ENCODE measurements at regions not wholly inside any gene's neighbourhood (a gene's known extent, or its start where the extent isn't known, plus 50 kb on each side); places are given as distances from the start of the nearest gene placed in this dataset.

GRCh38 chr14:51507511-51507905 is 144.2 kb upstream of the FRMD6 start:
- TF ChIP-seq, protein P1, sequence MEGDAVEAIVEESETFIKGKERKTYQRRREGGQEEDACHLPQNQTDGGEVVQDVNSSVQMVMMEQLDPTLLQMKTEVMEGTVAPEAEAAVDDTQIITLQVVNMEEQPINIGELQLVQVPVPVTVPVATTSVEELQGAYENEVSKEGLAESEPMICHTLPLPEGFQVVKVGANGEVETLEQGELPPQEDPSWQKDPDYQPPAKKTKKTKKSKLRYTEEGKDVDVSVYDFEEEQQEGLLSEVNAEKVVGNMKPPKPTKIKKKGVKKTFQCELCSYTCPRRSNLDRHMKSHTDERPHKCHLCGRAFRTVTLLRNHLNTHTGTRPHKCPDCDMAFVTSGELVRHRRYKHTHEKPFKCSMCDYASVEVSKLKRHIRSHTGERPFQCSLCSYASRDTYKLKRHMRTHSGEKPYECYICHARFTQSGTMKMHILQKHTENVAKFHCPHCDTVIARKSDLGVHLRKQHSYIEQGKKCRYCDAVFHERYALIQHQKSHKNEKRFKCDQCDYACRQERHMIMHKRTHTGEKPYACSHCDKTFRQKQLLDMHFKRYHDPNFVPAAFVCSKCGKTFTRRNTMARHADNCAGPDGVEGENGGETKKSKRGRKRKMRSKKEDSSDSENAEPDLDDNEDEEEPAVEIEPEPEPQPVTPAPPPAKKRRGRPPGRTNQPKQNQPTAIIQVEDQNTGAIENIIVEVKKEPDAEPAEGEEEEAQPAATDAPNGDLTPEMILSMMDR (IDR thresholded peaks at IDR 0.05; ENCODE audit: borderline replicate concordance, insufficient read depth, low read depth, low read length), result no peak
- H3K4me3 ChIP-seq (ENCODE audit: low read depth, low read length), result no peak overlapping the region

- no peak overlapping the region for H3K4me3 ChIP-seq (ENCODE audit: low read depth, low read length)
- TF ChIP-seq, protein P1 (IDR thresholded peaks at IDR 0.05; ENCODE audit: borderline replicate concordance, insufficient read depth, low read depth, low read length), result no peak
Measured at GRCh38 chr14:51507906-51508511, 143.7 kb upstream of the FRMD6 start.

DNA sequence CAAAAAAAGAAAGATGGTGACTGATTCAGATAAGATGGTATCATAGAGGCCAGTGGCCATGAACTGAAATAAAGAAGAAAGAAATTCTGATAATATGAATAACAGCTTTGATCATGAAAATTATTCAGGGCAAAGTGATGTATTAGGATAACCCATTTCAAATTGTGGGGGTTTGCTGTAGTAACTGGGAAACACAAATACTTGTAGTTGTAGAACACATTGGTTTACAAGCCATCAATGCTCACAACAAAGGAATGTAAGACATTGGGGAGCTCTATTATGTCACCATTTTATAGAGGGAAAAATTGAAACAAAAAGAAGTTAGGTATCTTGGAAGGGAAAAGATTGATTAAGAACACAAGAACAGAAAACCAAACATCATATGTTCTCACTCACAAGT is 140.4 kb upstream of the FRMD6 start:
- TF ChIP-seq, protein P1 (IDR thresholded peaks at IDR 0.05; ENCODE audit: borderline replicate concordance, insufficient read depth, low read depth, low read length), result no peak

GRCh38 chr14:51512316-51512715 is 139.4 kb upstream of the FRMD6 start:
- TF ChIP-seq, protein P1 (IDR thresholded peaks at IDR 0.05; ENCODE audit: borderline replicate concordance, insufficient read depth, low read depth, low read length), result no peak

More for the DNA sequence above, 140.4 kb upstream of the FRMD6 start:
- no peak overlapping the region for H3K4me3 ChIP-seq (ENCODE audit: low read depth, low read length)

DNA sequence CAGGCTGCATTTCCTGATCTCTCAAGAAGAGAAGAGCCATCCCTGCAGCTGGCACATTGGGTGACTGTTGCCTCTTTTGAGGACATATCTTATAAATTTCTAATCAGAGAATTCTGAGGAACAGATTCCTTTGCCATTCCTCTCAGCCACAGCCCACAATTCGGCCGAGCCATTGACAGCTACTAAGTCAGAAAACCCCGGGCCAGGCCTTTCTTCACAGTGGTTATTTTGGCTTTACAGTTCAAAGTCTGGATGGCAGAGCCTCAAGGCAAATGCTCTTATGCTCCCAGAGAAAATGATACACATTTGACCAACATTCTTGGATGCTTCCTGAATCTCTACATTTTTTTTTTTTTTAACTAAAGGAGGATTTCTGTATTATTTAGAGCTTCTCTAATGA is 138.4 kb upstream of the FRMD6 start:
- TF ChIP-seq, protein P1 (IDR thresholded peaks at IDR 0.05; ENCODE audit: borderline replicate concordance, insufficient read depth, low read depth, low read length), result no peak
- H3K4me3 ChIP-seq (ENCODE audit: low read depth, low read length), result no peak overlapping the region

More at GRCh38 chr14:51512316-51512715, 139.4 kb upstream of the FRMD6 start:
- H3K4me3 ChIP-seq (ENCODE audit: low read depth, low read length), result no peak overlapping the region

GRCh38 chr14:51513933-51514332 is 137.8 kb upstream of the FRMD6 start:
- TF ChIP-seq, protein P1 (IDR thresholded peaks at IDR 0.05; ENCODE audit: borderline replicate concordance, insufficient read depth, low read depth, low read length), result no peak
- no peak overlapping the region for H3K4me3 ChIP-seq (ENCODE audit: low read depth, low read length)

DNA sequence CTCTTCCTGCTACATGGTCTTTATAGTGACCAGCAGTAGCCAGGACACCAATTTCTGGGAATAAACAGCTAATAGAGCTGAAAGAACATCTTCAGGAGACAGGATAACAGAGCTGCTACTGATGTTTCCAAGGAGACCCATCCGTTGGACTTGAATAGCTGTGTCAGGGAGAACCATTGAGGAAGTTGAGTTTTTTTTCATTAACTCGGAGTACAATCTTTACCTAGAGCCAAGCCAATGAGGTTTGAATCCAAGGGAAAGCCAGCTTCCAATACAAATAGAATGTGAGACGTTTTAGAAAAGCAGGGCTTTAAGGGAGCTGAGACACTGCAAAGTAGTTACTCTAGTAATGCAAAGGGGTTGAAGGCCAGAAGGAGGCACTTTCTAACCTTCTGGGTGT is 136.1 kb upstream of the FRMD6 start:
- H3K4me3 ChIP-seq (ENCODE audit: low read depth, low read length), result no peak overlapping the region
- TF ChIP-seq, protein P1 (IDR thresholded peaks at IDR 0.05; ENCODE audit: borderline replicate concordance, insufficient read depth, low read depth, low read length), result no peak

All from GM12875 (cell line).